Loucy (cell line): ENCODE measurements at regions not wholly inside any gene's neighbourhood (a gene's known extent, or its start where the extent isn't known, plus 50 kb on each side); places are given as distances from the start of the nearest gene placed in this dataset.

Source experiments
- CTCF ChIP-seq: fragments of 200-600 bp; sonication (generic); conservative IDR thresholded peaks from 2 replicates; pipeline ENCODE4 v1.5.1; 2014; ENCODE audit warnings: mild to moderate bottlenecking, antibody characterized with exemption, low read length
- EZH2phosphoT487 ChIP-seq: fragments of 200-600 bp; IDR thresholded peaks from 2 replicates; pipeline ENCODE4 v1.6.1; 2018; ENCODE audit warnings: antibody characterized with exemption, mild to moderate bottlenecking, moderate library complexity, borderline replicate concordance

- TF ChIP-seq CTCF (no peak), EZH2phosphoT487 (no peak)
Measured at GRCh38 chr4:110778521-110778920, 155.6 kb upstream of the PITX2 start.
